HEK293T (cell line): ENCODE measurements at regions not wholly inside any gene's neighbourhood (a gene's known extent, or its start where the extent isn't known, plus 50 kb on each side); places are given as distances from the start of the nearest gene placed in this dataset.

Experiments
- ARNT ChIP-seq: fragments of 450-650 bp; IDR thresholded peaks from 2 replicates; pipeline ENCODE4 v1.6.1; 2017; ENCODE audit warnings: mild to moderate bottlenecking
- BHLHE40 ChIP-seq: fragments of 450-650 bp; IDR thresholded peaks from 2 replicates; pipeline ENCODE4 v1.6.1; 2016; ENCODE audit warnings: mild to moderate bottlenecking, moderate library complexity, borderline replicate concordance
- ELF4 ChIP-seq: fragments of 450-650 bp; IDR thresholded peaks from 2 replicates; pipeline ENCODE4 v1.6.1; 2017; ENCODE audit warnings: antibody characterized with exemption
- FOXA1 ChIP-seq: fragments of 450-650 bp; IDR thresholded peaks from 2 replicates; pipeline ENCODE4 v1.6.1; 2016; ENCODE audit warnings: mild to moderate bottlenecking
- FOXK2 ChIP-seq: fragments of 450-650 bp; IDR thresholded peaks from 2 replicates; pipeline ENCODE4 v1.6.1; 2016; ENCODE audit warnings: mild to moderate bottlenecking
- FOXM1 ChIP-seq: fragments of 450-650 bp; IDR thresholded peaks from 2 replicates; pipeline ENCODE4 v1.6.1; 2017; ENCODE audit warnings: mild to moderate bottlenecking, borderline replicate concordance
- HDGF ChIP-seq: fragments of 450-650 bp; IDR thresholded peaks from 2 replicates; pipeline ENCODE4 v1.6.1; 2017; ENCODE audit warnings: antibody characterized with exemption, borderline replicate concordance
- L3MBTL2 ChIP-seq: fragments of 450-650 bp; conservative IDR thresholded peaks from 2 replicates; pipeline ENCODE4 v1.6.1; 2016; ENCODE audit warnings: mild to moderate bottlenecking
- NFRKB ChIP-seq: fragments of 450-650 bp; IDR thresholded peaks from 2 replicates; pipeline ENCODE4 v1.6.1; 2016; ENCODE audit warnings: mild to moderate bottlenecking, moderate library complexity
- SP1 ChIP-seq: fragments of 450-650 bp; IDR thresholded peaks from 2 replicates; pipeline ENCODE4 v1.6.1; 2017
- SUZ12 ChIP-seq: fragments of 450-650 bp; IDR thresholded peaks from 2 replicates; pipeline ENCODE4 v1.6.1; 2016; ENCODE audit warnings: mild to moderate bottlenecking
- TARDBP ChIP-seq: fragments of 450-650 bp; IDR thresholded peaks from 2 replicates; pipeline ENCODE4 v1.6.1; 2016
- ZNF384 ChIP-seq: fragments of 450-650 bp; IDR thresholded peaks from 2 replicates; pipeline ENCODE4 v1.6.1; 2016
- TF ChIP-seq, protein P1 (sequence below): fragments of 450-650 bp; IDR thresholded peaks from 2 replicates; pipeline ENCODE4 v1.6.1; 2016

DNA sequence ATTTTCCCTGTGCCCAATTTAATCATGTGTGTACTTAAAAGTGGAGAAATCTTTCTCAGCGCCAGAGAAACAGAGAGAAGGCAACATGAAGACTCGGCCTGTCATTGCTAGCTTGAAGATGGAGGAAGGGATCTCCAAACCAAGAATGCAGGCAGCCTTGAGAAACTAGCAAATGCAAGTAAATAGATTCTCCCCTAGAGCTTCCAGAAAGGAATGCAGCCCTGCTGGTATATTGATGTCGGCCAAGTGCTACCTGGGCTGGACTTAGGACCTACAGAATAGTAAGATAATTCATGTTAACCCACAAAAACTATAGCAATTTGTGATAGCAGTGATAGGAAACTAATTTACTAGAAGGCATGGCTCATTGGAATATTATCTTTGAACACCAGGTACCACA, 150.9 kb upstream of the ABI3BP start:
- no peak for TF ChIP-seq ELF4
- TF ChIP-seq FOXA1, result no peak
- no peak for TF ChIP-seq SP1
- TF ChIP-seq BHLHE40, result no peak
- no peak for TF ChIP-seq TARDBP
- TF ChIP-seq, protein P1, sequence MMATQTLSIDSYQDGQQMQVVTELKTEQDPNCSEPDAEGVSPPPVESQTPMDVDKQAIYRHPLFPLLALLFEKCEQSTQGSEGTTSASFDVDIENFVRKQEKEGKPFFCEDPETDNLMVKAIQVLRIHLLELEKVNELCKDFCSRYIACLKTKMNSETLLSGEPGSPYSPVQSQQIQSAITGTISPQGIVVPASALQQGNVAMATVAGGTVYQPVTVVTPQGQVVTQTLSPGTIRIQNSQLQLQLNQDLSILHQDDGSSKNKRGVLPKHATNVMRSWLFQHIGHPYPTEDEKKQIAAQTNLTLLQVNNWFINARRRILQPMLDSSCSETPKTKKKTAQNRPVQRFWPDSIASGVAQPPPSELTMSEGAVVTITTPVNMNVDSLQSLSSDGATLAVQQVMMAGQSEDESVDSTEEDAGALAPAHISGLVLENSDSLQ, result no peak
- TF ChIP-seq NFRKB, result no peak
- no peak for TF ChIP-seq FOXM1
- no peak for TF ChIP-seq SUZ12
- TF ChIP-seq HDGF, result no peak
- TF ChIP-seq L3MBTL2, result no peak
- no peak for TF ChIP-seq ARNT
- TF ChIP-seq FOXK2, result no peak
- TF ChIP-seq ZNF384, result no peak
